ENCODE measurements at regions not wholly inside any gene's neighbourhood (a gene's known extent, or its start where the extent isn't known, plus 50 kb on each side); places are given as distances from the start of the nearest gene placed in this dataset.
"Not testable (repeated sequence)": the region's sequence is repeated elsewhere in the genome, so short reads cannot be mapped to it uniquely, and the experiment has no call there.

DNA sequence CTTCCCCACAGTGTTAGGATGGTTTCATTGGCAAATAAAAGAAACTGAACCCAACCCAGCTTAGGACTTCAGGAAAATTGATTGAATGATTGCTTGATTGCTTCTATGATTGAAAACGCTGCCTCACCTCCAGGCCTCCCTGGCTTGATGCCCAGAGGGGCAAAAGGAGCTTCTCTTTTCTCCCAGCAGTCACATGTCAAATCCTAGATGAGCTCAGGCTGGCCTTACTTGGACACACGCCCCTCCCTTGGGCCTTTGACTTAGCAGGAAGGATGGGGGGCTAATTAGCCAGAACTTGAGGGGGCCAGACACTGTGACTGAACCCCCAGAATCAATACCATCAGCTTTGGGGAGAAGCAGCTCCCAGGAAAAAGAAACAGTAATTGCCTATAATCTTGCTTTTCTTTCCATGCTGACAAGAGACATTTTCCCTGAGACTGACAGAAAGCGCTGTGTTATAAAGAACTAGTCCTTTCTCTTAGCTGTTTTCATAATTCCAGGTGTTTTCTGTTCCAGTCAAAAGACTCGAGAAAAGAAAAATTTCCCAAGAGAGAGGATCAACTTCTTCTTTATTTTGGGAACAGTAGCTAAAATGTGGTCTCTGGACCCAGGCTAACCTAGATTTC is 50.8 kb upstream of the ATP5PO start:
- peaks cover 15 to 45% of the 10 kb centered on the region in 2 donors for H3K36me3 Mint-ChIP-seq
- ATAC-seq: no peak
- no peak overlapping the region for H3K27ac Mint-ChIP-seq
- peaks cover 0 to 27% of the 10 kb centered on the region in 2 donors for H3K9me3 Mint-ChIP-seq
- no peak for DNase-seq (ENCODE audit: low spot score in 2 of 2)

DNA sequence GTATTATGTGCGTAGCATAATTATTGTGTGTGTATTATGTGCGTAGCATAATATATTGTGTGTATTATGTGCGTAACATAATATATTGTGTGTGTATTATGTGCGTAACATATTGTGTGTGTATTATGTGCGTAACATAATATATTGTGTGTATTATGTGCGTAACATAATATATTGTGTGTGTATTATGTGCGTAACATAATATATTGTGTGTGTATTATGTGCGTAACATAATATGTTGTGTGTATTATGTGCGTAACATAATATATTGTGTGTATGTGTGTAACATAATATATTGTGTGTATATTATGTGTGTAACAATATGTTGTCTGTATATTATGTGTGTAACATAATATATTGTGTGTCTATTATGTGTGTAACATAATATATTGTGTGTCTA is 50.1 kb upstream of the ATP5PO start:
- Mint-ChIP-seq H3K36me3 (peaks cover 15 to 44% of the 10 kb centered on the region in 2 donors), H3K9me3 (peaks cover 0 to 27% of the 10 kb centered on the region in 2 donors)
- not testable (repeated sequence) for ATAC-seq; DNase-seq (ENCODE audit: low spot score in 2 of 2); H3K27ac Mint-ChIP-seq

Data from activated naive CD4-positive, alpha-beta T cell treated with anti-CD3 and anti-CD28 coated beads, Interleukin-2, amount 50 U/mL, for 72 hours (primary cell).